ENCODE measurements at regions not wholly inside any gene's neighbourhood (a gene's known extent, or its start where the extent isn't known, plus 50 kb on each side); places are given as distances from the start of the nearest gene placed in this dataset.

DNA sequence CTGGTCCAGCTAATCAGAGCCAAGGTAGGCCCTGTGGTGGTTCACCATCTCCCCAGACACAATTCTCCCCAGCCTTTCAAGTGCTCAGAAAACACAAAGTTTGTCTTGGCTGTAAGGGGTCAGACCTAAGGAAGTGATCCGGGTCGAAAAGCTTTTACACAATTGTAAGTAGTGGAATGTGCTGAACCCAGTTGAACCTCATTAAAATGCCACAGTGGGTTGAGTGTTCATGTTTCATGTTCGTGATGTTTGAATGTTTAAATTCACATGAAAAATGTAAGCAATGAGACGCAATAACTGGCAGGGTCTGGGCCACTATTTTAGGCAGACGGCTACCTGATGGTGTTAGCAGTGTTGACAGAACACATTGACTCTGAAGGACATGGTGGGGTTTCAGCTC lies 60.9 kb upstream of the JDP2 start:
- no peak overlapping the region for H3K4me3 Mint-ChIP-seq
- no peak overlapping the region for H2BK20ac ChIP-seq (ENCODE audit: low read depth, low read length, poor library complexity, severe bottlenecking)
- no peak overlapping the region for H2BK5ac ChIP-seq (ENCODE audit: insufficient read length, low read length)
- H3K9me3 ChIP-seq (ENCODE audit: control insufficient read depth, low read depth, low read length), result no peaks in the 10 kb centered on the region
- peaks cover 0 to 4% (median 0%) of the 10 kb centered on the region in 3 experiments; a peak in 3 of 7 replicates for H3K36me3 Mint-ChIP-seq (ENCODE audit: insufficient read depth in 1 of 3, low read depth in 3 of 3)
- WGBS (ENCODE audit: extremely low coverage, insufficient read length, low lambda C conversion rate), result no CpG with 5 or more reads among the region's 5 CpGs
- no peak overlapping the region for H2AK5ac ChIP-seq (ENCODE audit: insufficient read length, low read length)
- no peak overlapping the region for H3K27ac ChIP-seq (ENCODE audit: insufficient read length, low read depth, low read length)
- no peak overlapping the region for H3K14ac ChIP-seq (ENCODE audit: insufficient read depth, low read length)
- no peak overlapping the region for H4K91ac ChIP-seq (ENCODE audit: insufficient read length, low read depth, low read length)
- no peak overlapping the region for H3K4ac ChIP-seq (ENCODE audit: low read depth, low read length)
- H2AFZ ChIP-seq (ENCODE audit: low read length), result no peak overlapping the region
- H3K18ac ChIP-seq (ENCODE audit: insufficient read length, low read depth, low read length), result no peak overlapping the region
- no peak overlapping the region for H3K4me2 ChIP-seq (ENCODE audit: insufficient read depth, insufficient read length, low read length)
- no peaks in the 10 kb centered on the region for H4K20me1 ChIP-seq (ENCODE audit: control insufficient read depth, insufficient read depth, insufficient read length)
- no peak overlapping the region for H3K56ac ChIP-seq (ENCODE audit: insufficient read length, low read depth, low read length)
- no peaks in the 10 kb centered on the region for H3K23me2 ChIP-seq (ENCODE audit: insufficient read length, low read depth, low read length, poor library complexity, severe bottlenecking)
- H3K4me1 Mint-ChIP-seq, result peaks cover 4 to 5% of the 10 kb centered on the region in 2 experiments; a peak in 3 of 4 replicates
- no peak overlapping the region for H3K23ac ChIP-seq (ENCODE audit: insufficient read length, low read depth, low read length)
- peaks cover 3% of the 10 kb centered on the region in 2 experiments; a peak in 2 of 5 replicates for H3K9me3 Mint-ChIP-seq
- TF ChIP-seq, protein P1, sequence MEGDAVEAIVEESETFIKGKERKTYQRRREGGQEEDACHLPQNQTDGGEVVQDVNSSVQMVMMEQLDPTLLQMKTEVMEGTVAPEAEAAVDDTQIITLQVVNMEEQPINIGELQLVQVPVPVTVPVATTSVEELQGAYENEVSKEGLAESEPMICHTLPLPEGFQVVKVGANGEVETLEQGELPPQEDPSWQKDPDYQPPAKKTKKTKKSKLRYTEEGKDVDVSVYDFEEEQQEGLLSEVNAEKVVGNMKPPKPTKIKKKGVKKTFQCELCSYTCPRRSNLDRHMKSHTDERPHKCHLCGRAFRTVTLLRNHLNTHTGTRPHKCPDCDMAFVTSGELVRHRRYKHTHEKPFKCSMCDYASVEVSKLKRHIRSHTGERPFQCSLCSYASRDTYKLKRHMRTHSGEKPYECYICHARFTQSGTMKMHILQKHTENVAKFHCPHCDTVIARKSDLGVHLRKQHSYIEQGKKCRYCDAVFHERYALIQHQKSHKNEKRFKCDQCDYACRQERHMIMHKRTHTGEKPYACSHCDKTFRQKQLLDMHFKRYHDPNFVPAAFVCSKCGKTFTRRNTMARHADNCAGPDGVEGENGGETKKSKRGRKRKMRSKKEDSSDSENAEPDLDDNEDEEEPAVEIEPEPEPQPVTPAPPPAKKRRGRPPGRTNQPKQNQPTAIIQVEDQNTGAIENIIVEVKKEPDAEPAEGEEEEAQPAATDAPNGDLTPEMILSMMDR (conservative IDR thresholded peaks at IDR 0.05), result no peak
- no peak overlapping the region for H3T11ph ChIP-seq (ENCODE audit: low read length)
- H2BK120ac ChIP-seq (ENCODE audit: low read depth, low read length, poor library complexity, severe bottlenecking), result no peak overlapping the region
- H3K9ac ChIP-seq (ENCODE audit: extremely low read depth, insufficient read length, low read length), result no peak overlapping the region
- DNase-seq, result no peak
- peaks cover 16% of the 10 kb centered on the region for H3K27me3 Mint-ChIP-seq (ENCODE audit: low read depth)
- no peaks in the 10 kb centered on the region for H3K79me1 ChIP-seq (ENCODE audit: insufficient read depth, low read depth, low read length, poor library complexity, severe bottlenecking)
- H2BK15ac ChIP-seq (ENCODE audit: low read depth, low read length), result no peak overlapping the region
- no peaks in the 10 kb centered on the region for H3K79me2 ChIP-seq (ENCODE audit: insufficient read depth, low read length)
- no peak overlapping the region for H4K8ac ChIP-seq (replicated peaks; ENCODE audit: insufficient read length, low read depth, low read length)
- no peaks in the 10 kb centered on the region for H3K27me3 ChIP-seq (ENCODE audit: insufficient read depth, low read length)
- no peaks in the 10 kb centered on the region for H3K4me1 ChIP-seq (ENCODE audit: insufficient read depth, low read length)
- no peak overlapping the region for H4K5ac ChIP-seq (ENCODE audit: insufficient read length, low read depth, low read length)
- no peak overlapping the region for H3K27ac Mint-ChIP-seq
- H2BK12ac ChIP-seq (ENCODE audit: insufficient read length, low read depth, low read length), result no peak overlapping the region

Measured in H9 (cell line).